ENCODE measurements at regions not wholly inside any gene's neighbourhood (a gene's known extent, or its start where the extent isn't known, plus 50 kb on each side); places are given as distances from the start of the nearest gene placed in this dataset.

GRCh38 chrX:23525531-23525930, 141.8 kb upstream of the PRDX4 start:
- no peak overlapping the region for H3K4me3 ChIP-seq
- no peaks in the 10 kb centered on the region for H3K79me2 ChIP-seq (replicated peaks; ENCODE audit: insufficient read depth)
- H3K36me3 ChIP-seq (ENCODE audit: insufficient read depth) = no peaks in the 10 kb centered on the region
- H3K4me1 ChIP-seq (ENCODE audit: insufficient read depth) = no peaks in the 10 kb centered on the region
- TF ChIP-seq CREB1 (CRISPR knock-in tag; IDR thresholded peaks at IDR 0.05; ENCODE audit: low read depth) (no peak), STAT1 (IDR thresholded peaks at IDR 0.05; ENCODE audit: unreplicated experiment) (no peak), EZH2 (IDR thresholded peaks at IDR 0.05; ENCODE audit: low read depth, unreplicated experiment) (no peak), POLR2AphosphoS5 (IDR thresholded peaks at IDR 0.05; ENCODE audit: low read depth) (no peak), REST (IDR thresholded peaks at IDR 0.05; ENCODE audit: unreplicated experiment) (no peak), ZNF114 (CRISPR knock-in tag; IDR thresholded peaks at IDR 0.05) (no peak), ETS1 (IDR thresholded peaks at IDR 0.05) (no peak), ZNF462 (CRISPR knock-in tag; IDR thresholded peaks at IDR 0.05) (no peak), JUNB (IDR thresholded peaks at IDR 0.05; ENCODE audit: unreplicated experiment) (no peak), CTCF (conservative IDR thresholded peaks at IDR 0.05; ENCODE audit: low read depth in 2 of 2) (no peak), EZH2phosphoT487 (IDR thresholded peaks at IDR 0.05; ENCODE audit: unreplicated experiment) (no peak), ZNF331 (CRISPR knock-in tag; IDR thresholded peaks at IDR 0.05; ENCODE audit: low read depth) (no peak)
- Mint-ChIP-seq H3K4me3 (no peak overlapping the region), H3K36me3 (ENCODE audit: low read depth) (peaks cover 15% of the 10 kb centered on the region; the same call in 2 of the 3 replicates), H3K9me3 (peaks cover 27% of the 10 kb centered on the region), H3K27ac (no peak overlapping the region), H3K27me3 (ENCODE audit: insufficient read depth, low read depth, poor library complexity) (no peaks in the 10 kb centered on the region), H3K4me1 (no peaks in the 10 kb centered on the region)
- no peaks in the 10 kb centered on the region for H3K9me2 ChIP-seq (ENCODE audit: insufficient read depth)
- H3K4me2 ChIP-seq = no peak overlapping the region
- H3F3A ChIP-seq (replicated peaks; ENCODE audit: low read depth) = no peaks in the 10 kb centered on the region
- H4K20me1 ChIP-seq (replicated peaks; ENCODE audit: insufficient read depth) = no peaks in the 10 kb centered on the region
- no peaks in the 10 kb centered on the region for H3K27me3 ChIP-seq (ENCODE audit: insufficient read depth)
- H3K27ac ChIP-seq (ENCODE audit: low read depth) = no peak overlapping the region
- no peak overlapping the region for H2AFZ ChIP-seq
- DNase-seq (ENCODE audit: low spot score) = no peak
- no peak for ATAC-seq
